ENCODE measurements at regions not wholly inside any gene's neighbourhood (a gene's known extent, or its start where the extent isn't known, plus 50 kb on each side); places are given as distances from the start of the nearest gene placed in this dataset.

GRCh38 chrX:25667681-25668080 lies 470.5 kb upstream of the MAGEB18 start:
- TF ChIP-seq CTCF (IDR thresholded peaks at IDR 0.05; ENCODE audit: low read depth, low read length): no peak
- TF ChIP-seq POLR2A (IDR thresholded peaks at IDR 0.05; ENCODE audit: extremely low read depth, insufficient read length): no peak
